IMR-90 (cell line): ENCODE measurements at regions not wholly inside any gene's neighbourhood (a gene's known extent, or its start where the extent isn't known, plus 50 kb on each side); places are given as distances from the start of the nearest gene placed in this dataset.

Experiments used
- ATAC-seq: fragments of 200-7000 bp; cut with Tn5 transposase; 2 replicates; pipeline ENCODE4 v1.9.1; 2020; ENCODE audit warnings: low read depth, mild to moderate bottlenecking, moderate library complexity
- BruUV-seq: library from RNA; stranded (reverse); fragments of 400-500 nt; replicated peaks from 2 replicates; lab custom pipeline; 2021; lab: Mats Ljungman, UMichigan
- CTCF ChIA-PET: fragments of 300-600 bp; formaldehyde crosslinking; extraction: SDS; loops from one replicate; lab custom pipeline; 2021; ENCODE audit warnings: antibody characterized with exemption; lab: Yijun Ruan, JAX
- POLR2A ChIA-PET: fragments of 300-600 bp; sonication (Branson Sonifier 250); formaldehyde crosslinking; loops from one replicate; lab custom pipeline; 2022; ENCODE audit warnings: antibody characterized with exemption; ENCODE audit not compliant: unreplicated experiment; lab: Charles Lee
- DNase-seq: peaks from one replicate; pipeline ENCODE4 v3.0.0; 2013
- H2AFZ ChIP-seq: replicated peaks from 2 replicates; pipeline ENCODE3; 2013; ENCODE audit warnings: low read length, mild to moderate bottlenecking; ENCODE audit not compliant: poor library complexity
- H2AK5ac ChIP-seq: 2 replicates; pipeline ENCODE4 v1.6.1; 2013; ENCODE audit warnings: low read depth, low read length, inconsistent platforms
- H2AK9ac ChIP-seq: replicated peaks from 2 replicates; pipeline ENCODE3; 2013; ENCODE audit warnings: mild to moderate bottlenecking, low read depth, low read length, moderate library complexity; ENCODE audit not compliant: poor library complexity
- H2BK120ac ChIP-seq: 2 replicates; pipeline ENCODE4 v1.6.1; 2013; ENCODE audit warnings: low read depth, low read length, inconsistent platforms
- H2BK15ac ChIP-seq: 3 replicates; pipeline ENCODE4 v1.6.1; 2013; ENCODE audit warnings: low read depth, low read length, inconsistent platforms
- H2BK20ac ChIP-seq: 2 replicates; pipeline ENCODE4 v1.6.1; 2013; ENCODE audit warnings: low read depth, mild to moderate bottlenecking, inconsistent platforms, low read length, moderate library complexity
- H2BK5ac ChIP-seq: 2 replicates; pipeline ENCODE4 v1.6.1; 2013; ENCODE audit warnings: mild to moderate bottlenecking, low read depth, low read length, inconsistent platforms; ENCODE audit not compliant: poor library complexity, severe bottlenecking
- H3K14ac ChIP-seq: replicated peaks from 2 replicates; pipeline ENCODE4 v1.6.1; 2013; ENCODE audit warnings: low read depth, low read length, inconsistent platforms
- H3K18ac ChIP-seq: 2 replicates; pipeline ENCODE4 v1.6.1; 2013; ENCODE audit warnings: low read depth, low read length, control low read depth
- H3K23ac ChIP-seq: 2 replicates; pipeline ENCODE4 v1.6.1; 2013; ENCODE audit warnings: low read depth, low read length, inconsistent platforms
- H3K27ac ChIP-seq: 2 replicates; pipeline ENCODE4 v1.5.1; 2013; ENCODE audit warnings: mild to moderate bottlenecking, control low read depth, low read length; ENCODE audit not compliant: insufficient read depth
- H3K27me3 ChIP-seq: 2 replicates; pipeline ENCODE4 v1.6.1; 2013; ENCODE audit warnings: low read length; ENCODE audit not compliant: control insufficient read depth, insufficient read depth
- H3K36me3 ChIP-seq: 2 replicates; pipeline ENCODE4 v1.6.1; 2013; ENCODE audit warnings: low read length, mixed read lengths; ENCODE audit not compliant: control insufficient read depth, insufficient read depth
- H3K4ac ChIP-seq: 2 replicates; pipeline ENCODE4 v1.6.1; 2013; ENCODE audit warnings: low read depth, low read length, inconsistent platforms
- H3K4me1 ChIP-seq: 2 replicates; pipeline ENCODE4 v1.6.1; 2013; ENCODE audit warnings: low read length, mixed read lengths; ENCODE audit not compliant: control insufficient read depth, insufficient read depth
- H3K4me2 ChIP-seq: 2 replicates; pipeline ENCODE4 v1.6.1; 2013; ENCODE audit warnings: low read depth, mild to moderate bottlenecking, control low read depth, low read length, moderate library complexity
- H3K4me3 ChIP-seq: 2 replicates; pipeline ENCODE4 v1.5.1; 2013; ENCODE audit warnings: low read depth, mild to moderate bottlenecking, control low read depth, low read length, moderate library complexity; ENCODE audit not compliant: insufficient read depth
- H3K56ac ChIP-seq: 2 replicates; pipeline ENCODE4 v1.6.1; 2013; ENCODE audit warnings: low read length, inconsistent platforms; ENCODE audit not compliant: insufficient read depth; ENCODE audit errors: extremely low read depth
- H3K79me1 ChIP-seq, 2 experiments: 2 replicates each; pipeline ENCODE4 v1.6.1; 2013; ENCODE audit warnings: low read length in 2 of 2, inconsistent platforms in 1 of 2, low read depth in 1 of 2
- H3K9ac ChIP-seq: 2 replicates; pipeline ENCODE4 v1.6.1; 2013; ENCODE audit warnings: low read depth, low read length, control low read depth
- H3K9me1 ChIP-seq: 2 replicates; pipeline ENCODE4 v1.6.1; 2013; ENCODE audit warnings: low read length, inconsistent platforms; ENCODE audit not compliant: insufficient read depth
- H3K9me3 ChIP-seq: 2 replicates; pipeline ENCODE4 v1.6.1; 2013; ENCODE audit warnings: low read length; ENCODE audit not compliant: control insufficient read depth, insufficient read depth
- H4K20me1 ChIP-seq: 2 replicates; pipeline ENCODE4 v1.6.1; 2013; ENCODE audit warnings: low read length, inconsistent platforms; ENCODE audit not compliant: insufficient read depth
- H4K5ac ChIP-seq: 2 replicates; pipeline ENCODE4 v1.6.1; 2013; ENCODE audit warnings: mild to moderate bottlenecking, low read depth, low read length, control low read depth
- H4K8ac ChIP-seq, 2 experiments: 2 replicates each; pipeline ENCODE4 v1.6.1; 2013; ENCODE audit warnings: low read depth in 2 of 2, low read length in 2 of 2, control low read depth in 1 of 2, inconsistent platforms in 1 of 2
- H4K91ac ChIP-seq: 2 replicates; pipeline ENCODE4 v1.6.1; 2013; ENCODE audit warnings: low read depth, low read length, inconsistent platforms; ENCODE audit not compliant: insufficient read depth
- BHLHE40 ChIP-seq: fragments of 150-350 bp; IDR thresholded peaks from 2 replicates; pipeline ENCODE4 v1.6.1; 2016; ENCODE audit warnings: mild to moderate bottlenecking, low read depth, low read length
- FOS ChIP-seq: fragments of 150-350 bp; IDR thresholded peaks from 2 replicates; pipeline ENCODE4 v1.6.1; 2016; ENCODE audit warnings: low read depth, low read length
- MAFK ChIP-seq: IDR thresholded peaks from 2 replicates; pipeline ENCODE4 v1.6.1; 2012; ENCODE audit warnings: low read depth, low read length, improper control_type of control experiment
- MAZ ChIP-seq: IDR thresholded peaks from 2 replicates; pipeline ENCODE4 v1.6.1; 2012; ENCODE audit warnings: low read depth, mild to moderate bottlenecking, low read length, improper control_type of control experiment, moderate library complexity, borderline replicate concordance
- NFE2L2 ChIP-seq: fragments of 150-350 bp; IDR thresholded peaks from 2 replicates; pipeline ENCODE4 v1.6.1; 2016; ENCODE audit warnings: low read depth, mild to moderate bottlenecking, low read length
- RFX5 ChIP-seq: IDR thresholded peaks from 2 replicates; pipeline ENCODE4 v1.8.0; 2012; ENCODE audit warnings: low read depth, mild to moderate bottlenecking, low read length, moderate library complexity
- WGBS, 2 experiments: methylation state at CpG; one replicate each; pipeline versions ENCODE4 v1.1.5 to v1.1.7; 2013; ENCODE audit warnings: missing lambda C conversion rate in 2 of 2; ENCODE audit not compliant: insufficient read length in 1 of 2; ENCODE audit errors: extremely low coverage in 2 of 2; 5-methylcytosine and 5-hydroxymethylcytosine counted together
- dilution Hi-C: fragments of 300-500 bp; cut with HindIII; formaldehyde crosslinking; loops from one replicate; pipeline ENCODE4 v1.14.3; 2018; ENCODE audit warnings: low sequenced_read_pairs; ENCODE audit not compliant: unreplicated experiment
- in situ Hi-C: fragments of 300-500 bp; cut with MboI; formaldehyde crosslinking; loops from 3 replicates; pipeline ENCODE4 v1.14.3; 2019; ENCODE audit warnings: low sequenced_read_pairs, inconsistent platforms, mixed read lengths
- intact Hi-C: fragments of 100-400 bp; cut with micrococcal nuclease; formaldehyde crosslinking; loops from 2 replicates; pipeline ENCODE4 v1.10.0; 2022
- TF ChIP-seq, protein P1 (sequence below): fragments of 150-350 bp; IDR thresholded peaks from 2 replicates; pipeline ENCODE4 v1.6.1; 2016; ENCODE audit warnings: low read depth, mild to moderate bottlenecking, low read length, moderate library complexity, borderline replicate concordance
- TF ChIP-seq, protein P2 (sequence below): conservative IDR thresholded peaks from 2 replicates; pipeline ENCODE4 v1.5.1; 2012; ENCODE audit warnings: mild to moderate bottlenecking, low read depth, low read length, improper control_type of control experiment

DNA sequence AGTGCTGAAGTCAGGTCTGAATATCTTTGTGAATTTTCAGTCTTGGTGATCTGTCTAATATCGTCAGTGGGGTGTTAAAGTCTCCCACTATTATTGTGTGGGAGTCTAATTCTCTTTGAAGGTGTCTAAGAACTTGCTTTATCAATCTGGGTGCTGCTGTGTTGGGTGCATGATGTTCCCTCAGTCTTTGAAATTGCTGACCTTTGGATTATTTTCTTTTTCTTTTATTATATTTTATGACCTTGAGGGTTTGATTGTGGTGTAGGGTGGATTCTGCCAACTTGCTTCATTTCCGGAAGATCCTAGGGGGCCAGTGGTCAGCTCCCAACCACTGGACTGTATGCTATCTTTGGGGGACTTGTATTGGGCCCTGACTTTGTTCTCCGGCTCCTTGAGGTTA lies 415.3 kb downstream of the USP25 start:
- no peak overlapping the region for H4K91ac ChIP-seq
- ChIA-PET POLR2A (no interaction called here), CTCF (no interaction called here)
- TF ChIP-seq MAZ, result no peak
- TF ChIP-seq FOS, result no peak
- TF ChIP-seq, protein P1, sequence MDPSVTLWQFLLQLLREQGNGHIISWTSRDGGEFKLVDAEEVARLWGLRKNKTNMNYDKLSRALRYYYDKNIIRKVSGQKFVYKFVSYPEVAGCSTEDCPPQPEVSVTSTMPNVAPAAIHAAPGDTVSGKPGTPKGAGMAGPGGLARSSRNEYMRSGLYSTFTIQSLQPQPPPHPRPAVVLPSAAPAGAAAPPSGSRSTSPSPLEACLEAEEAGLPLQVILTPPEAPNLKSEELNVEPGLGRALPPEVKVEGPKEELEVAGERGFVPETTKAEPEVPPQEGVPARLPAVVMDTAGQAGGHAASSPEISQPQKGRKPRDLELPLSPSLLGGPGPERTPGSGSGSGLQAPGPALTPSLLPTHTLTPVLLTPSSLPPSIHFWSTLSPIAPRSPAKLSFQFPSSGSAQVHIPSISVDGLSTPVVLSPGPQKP, result no peak
- TF ChIP-seq BHLHE40, result no peak
- TF ChIP-seq RFX5, result no peak
- TF ChIP-seq MAFK, result peak; percentile 50
- TF ChIP-seq NFE2L2, result no peak
- TF ChIP-seq, protein P2, sequence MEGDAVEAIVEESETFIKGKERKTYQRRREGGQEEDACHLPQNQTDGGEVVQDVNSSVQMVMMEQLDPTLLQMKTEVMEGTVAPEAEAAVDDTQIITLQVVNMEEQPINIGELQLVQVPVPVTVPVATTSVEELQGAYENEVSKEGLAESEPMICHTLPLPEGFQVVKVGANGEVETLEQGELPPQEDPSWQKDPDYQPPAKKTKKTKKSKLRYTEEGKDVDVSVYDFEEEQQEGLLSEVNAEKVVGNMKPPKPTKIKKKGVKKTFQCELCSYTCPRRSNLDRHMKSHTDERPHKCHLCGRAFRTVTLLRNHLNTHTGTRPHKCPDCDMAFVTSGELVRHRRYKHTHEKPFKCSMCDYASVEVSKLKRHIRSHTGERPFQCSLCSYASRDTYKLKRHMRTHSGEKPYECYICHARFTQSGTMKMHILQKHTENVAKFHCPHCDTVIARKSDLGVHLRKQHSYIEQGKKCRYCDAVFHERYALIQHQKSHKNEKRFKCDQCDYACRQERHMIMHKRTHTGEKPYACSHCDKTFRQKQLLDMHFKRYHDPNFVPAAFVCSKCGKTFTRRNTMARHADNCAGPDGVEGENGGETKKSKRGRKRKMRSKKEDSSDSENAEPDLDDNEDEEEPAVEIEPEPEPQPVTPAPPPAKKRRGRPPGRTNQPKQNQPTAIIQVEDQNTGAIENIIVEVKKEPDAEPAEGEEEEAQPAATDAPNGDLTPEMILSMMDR, result no peak
- no peaks in the 10 kb centered on the region for H4K20me1 ChIP-seq
- no peak overlapping the region for H3K27ac ChIP-seq
- no peaks in the 10 kb centered on the region for H3K4me1 ChIP-seq
- no peaks in the 10 kb centered on the region for H3K79me1 ChIP-seq
- no TSS peak for BruUV-seq
- no peak overlapping the region for H3K4me3 ChIP-seq
- H2BK120ac ChIP-seq, result no peak overlapping the region
- no peaks in the 10 kb centered on the region for H3K27me3 ChIP-seq
- H2BK20ac ChIP-seq, result no peak overlapping the region
- ATAC-seq, result no peak
- no peaks in the 10 kb centered on the region for H3K9me3 ChIP-seq
- no peak overlapping the region for H2AFZ ChIP-seq
- H3K18ac ChIP-seq, result no peak overlapping the region
- H3K9ac ChIP-seq, result no peak overlapping the region
- no CpG with 5 or more reads among the region's 3 CpGs for WGBS, 2 experiments
- no peak overlapping the region for H3K4me2 ChIP-seq
- dilution Hi-C loops (no loop called here), in situ Hi-C loops (no loop called here), intact Hi-C loops (no loop called here)
- H2AK5ac ChIP-seq, result no peak overlapping the region
- H3K14ac ChIP-seq, result no peak overlapping the region
- H3K23ac ChIP-seq, result no peak overlapping the region
- no peaks in the 10 kb centered on the region for H3K9me1 ChIP-seq
- H3K56ac ChIP-seq, result no peak overlapping the region
- H4K5ac ChIP-seq, result no peak overlapping the region
- H2BK15ac ChIP-seq, result no peak overlapping the region
- H2AK9ac ChIP-seq, result no peak overlapping the region
- no peak overlapping the region for H3K4ac ChIP-seq
- H3K36me3 ChIP-seq, result no peaks in the 10 kb centered on the region
- no peak overlapping the region for H2BK5ac ChIP-seq
- no peak for DNase-seq
- no peak overlapping the region for H4K8ac ChIP-seq
